Ovary (tissue), 7 donors: ENCODE measurements at regions not wholly inside any gene's neighbourhood (a gene's known extent, or its start where the extent isn't known, plus 50 kb on each side); places are given as distances from the start of the nearest gene placed in this dataset.

Source experiments
- DNase-seq, 5 donors: peaks; one replicate each; pipeline ENCODE4 v3.0.0-alpha.2; 2019 to 2020
- H3K27ac ChIP-seq, 2 donors: fragments of 200-600 bp; one replicate each; pipeline versions ENCODE4 v1.5.1 to v1.8.0; 2019 to 2022
- H3K27me3 ChIP-seq: fragments of 200-600 bp; one replicate; pipeline ENCODE4 v1.8.0; 2022
- H3K36me3 ChIP-seq: fragments of 200-600 bp; sonication (generic); one replicate; pipeline ENCODE4 v1.5.1; 2019
- H3K4me1 ChIP-seq: one replicate; pipeline ENCODE4 v1.8.1; 2013; ENCODE audit warnings: mild to moderate bottlenecking, moderate library complexity; ENCODE audit not compliant: insufficient read depth
- H3K4me3 ChIP-seq: fragments of 200-600 bp; sonication (generic); one replicate; pipeline ENCODE4 v1.5.1; 2017
- H3K9me3 ChIP-seq, 2 donors: fragments of 200-600 bp in 1 of 2; sonication (generic) in 1 of 2; one replicate each; pipeline versions ENCODE4 v1.5.1 to v1.8.1; 2013 to 2019; ENCODE audit warnings: mild to moderate bottlenecking in 1 of 2, moderate library complexity in 1 of 2
- CTCF ChIP-seq, 3 donors: fragments of 450-650 bp in 2 of 3; fragments of 200-600 bp in 1 of 3; IDR thresholded peaks; one replicate each; pipeline versions ENCODE4 v1.5.1 to v1.8.0; 2016 to 2022; ENCODE audit warnings: antibody characterized with exemption in 3 of 3, mild to moderate bottlenecking in 1 of 3
- EP300 ChIP-seq: sonication (generic); formaldehyde crosslinking; IDR thresholded peaks from one replicate; pipeline ENCODE4 v1.6.1; 2017; ENCODE audit warnings: antibody characterized with exemption
- POLR2A ChIP-seq: fragments of 450-650 bp; IDR thresholded peaks from one replicate; pipeline ENCODE4 v1.6.1; 2017; ENCODE audit warnings: antibody characterized with exemption, mild to moderate bottlenecking, moderate library complexity
- whole genome bisulfite sequencing, 3 donors: extraction: QIAGEN DNeasy Blood & Tissue Kit in 1 of 3; methylation state at CpG; one replicate each; pipeline versions ENCODE4 v1.1.5 to v1.1.7; 2013 to 2017; 5-methylcytosine and 5-hydroxymethylcytosine counted together
- intact Hi-C, 4 donors: fragments of 100-400 bp; cut with DNase I; formaldehyde crosslinking; loops; one replicate each; pipeline versions ENCODE4 v1.11.0 to v1.15.1; 2022 to 2023
- donor health status: DM: no; HTN: no; CAD: no; lungs with moderate emphysema.
- donor health status: DM: no; HTN: no; CAD: no.
- donor health status: Bipolar disorder and iron deficiency.
- donor health status: DM: no; HTN: no; CAD: no.
- donor health status: DM: yes; HTN: yes; CAD: no.

GRCh38 chrX:10755439-10756334 is 135.3 kb upstream of the MID1 start:
- 24 to 27% (median 24%) methylated on average over 9 of the region's 9 CpGs for WGBS, 3 donors
- no peaks in the 10 kb centered on the region for H3K27me3 ChIP-seq
- TF ChIP-seq POLR2A (no peak), EP300 (no peak), CTCF (IDR thresholded peaks at IDR 0.05) (no peak)
- DNase-seq: no peak
- intact Hi-C loops: no loop called here
- H3K36me3 ChIP-seq: no peaks in the 10 kb centered on the region
- H3K27ac ChIP-seq: no peak overlapping the region
- no peaks in the 10 kb centered on the region for H3K9me3 ChIP-seq
- H3K4me3 ChIP-seq: no peak overlapping the region
- peaks cover 2% of the 10 kb centered on the region for H3K4me1 ChIP-seq

- peaks cover 2% of the 10 kb centered on the region for H3K4me1 ChIP-seq
- WGBS, 3 donors: 3 to 8% (median 7%) methylated on average over 3 of the region's 3 CpGs
- H3K4me3 ChIP-seq: no peak overlapping the region
- no peak for TF ChIP-seq EP300
- TF ChIP-seq POLR2A: no peak
- TF ChIP-seq CTCF (IDR thresholded peaks at IDR 0.05): no peak
- H3K36me3 ChIP-seq: no peaks in the 10 kb centered on the region
- no peak overlapping the region for H3K27ac ChIP-seq
- no peaks in the 10 kb centered on the region for H3K9me3 ChIP-seq
- H3K27me3 ChIP-seq: no peaks in the 10 kb centered on the region
- intact Hi-C loops: no loop called here
- DNase-seq: peak in 2 of 5 donors; percentile 16 to 19
These were observed 136.1 kb upstream of the MID1 start for GRCh38 chrX:10756441-10756840.

GRCh38 chrX:10759141-10759799 is 138.9 kb upstream of the MID1 start:
- TF ChIP-seq POLR2A (no peak), EP300 (no peak), CTCF (IDR thresholded peaks at IDR 0.05) (no peak)
- Histone ChIP-seq H3K4me3 (no peak overlapping the region), H3K4me1 (peaks cover 2% of the 10 kb centered on the region), H3K9me3 (no peaks in the 10 kb centered on the region), H3K27me3 (no peaks in the 10 kb centered on the region), H3K36me3 (no peaks in the 10 kb centered on the region), H3K27ac (no peak overlapping the region)
- 47 to 51% (median 49%) methylated on average over 10 of the region's 10 CpGs for WGBS, 3 donors
- no peak for DNase-seq
- intact Hi-C loops: no loop called here

GRCh38 chrX:10761447-10761846 is 141.1 kb upstream of the MID1 start:
- no peak for DNase-seq
- intact Hi-C loops: no loop called here
- no peak for TF ChIP-seq CTCF (IDR thresholded peaks at IDR 0.05)
- TF ChIP-seq POLR2A: no peak
- no peak for TF ChIP-seq EP300
- no peak overlapping the region for H3K27ac ChIP-seq
- no peaks in the 10 kb centered on the region for H3K27me3 ChIP-seq
- no peaks in the 10 kb centered on the region for H3K36me3 ChIP-seq
- 66 to 80% (median 74%) methylated on average over 1 of the region's 1 CpG for WGBS, 3 donors
- peaks cover 2% of the 10 kb centered on the region for H3K4me1 ChIP-seq
- H3K9me3 ChIP-seq: no peaks in the 10 kb centered on the region
- no peak overlapping the region for H3K4me3 ChIP-seq
